HuH-7.5 (cell line): ENCODE measurements at regions not wholly inside any gene's neighbourhood (a gene's known extent, or its start where the extent isn't known, plus 50 kb on each side); places are given as distances from the start of the nearest gene placed in this dataset.

Experiments
- DNase-seq: peaks from one replicate; pipeline ENCODE4 v3.0.0; 2011; ENCODE audit warnings: low spot score

- no peak for DNase-seq
Measured at GRCh38 chr5:109917154-109917546, 227.4 kb downstream of the MAN2A1 start.

GRCh38 chr5:109917966-109918365 lies 228.2 kb downstream of the MAN2A1 start:
- no peak for DNase-seq

GRCh38 chr5:109920736-109921135 lies 231.0 kb downstream of the MAN2A1 start:
- no peak for DNase-seq

- no peak for DNase-seq
Measured at GRCh38 chr5:109921735-109922380, 232.1 kb downstream of the MAN2A1 start.

- no peak for DNase-seq
Measured at GRCh38 chr5:109922381-109922995, 232.8 kb downstream of the MAN2A1 start.

GRCh38 chr5:109923205-109923604 lies 233.5 kb downstream of the MAN2A1 start:
- no peak for DNase-seq

GRCh38 chr5:109924237-109925107 lies 234.7 kb downstream of the MAN2A1 start:
- no peak for DNase-seq

GRCh38 chr5:109927639-109928038 lies 237.9 kb downstream of the MAN2A1 start:
- DNase-seq = no peak

- no peak for DNase-seq
Measured at GRCh38 chr5:109928046-109928445, 238.3 kb downstream of the MAN2A1 start.

GRCh38 chr5:109928811-109929210 lies 239.1 kb downstream of the MAN2A1 start:
- DNase-seq = no peak

- no peak for DNase-seq
Measured at GRCh38 chr5:109929376-109929775, 239.6 kb downstream of the MAN2A1 start.

- no peak for DNase-seq
Measured at GRCh38 chr5:109929911-109930310, 240.2 kb downstream of the MAN2A1 start.

GRCh38 chr5:109931049-109931780 lies 241.5 kb downstream of the MAN2A1 start:
- no peak for DNase-seq

GRCh38 chr5:109935833-109936490 lies 246.2 kb downstream of the MAN2A1 start:
- DNase-seq = no peak

GRCh38 chr5:109936996-109937395 lies 247.3 kb downstream of the MAN2A1 start:
- DNase-seq = no peak

- DNase-seq = no peak
Measured at GRCh38 chr5:109937951-109938350, 248.2 kb downstream of the MAN2A1 start.

GRCh38 chr5:109938453-109938852 lies 248.7 kb downstream of the MAN2A1 start:
- no peak for DNase-seq

- no peak for DNase-seq
Measured at GRCh38 chr5:109939116-109939682, 249.5 kb downstream of the MAN2A1 start.

- DNase-seq = no peak
Measured at GRCh38 chr5:109942646-109943045, 252.9 kb downstream of the MAN2A1 start.

- DNase-seq = no peak
Measured at GRCh38 chr5:109943701-109944235, 254.0 kb downstream of the MAN2A1 start.

GRCh38 chr5:109944461-109944860 lies 254.7 kb downstream of the MAN2A1 start:
- no peak for DNase-seq
